ENCODE measurements at regions not wholly inside any gene's neighbourhood (a gene's known extent, or its start where the extent isn't known, plus 50 kb on each side); places are given as distances from the start of the nearest gene placed in this dataset.

DNA sequence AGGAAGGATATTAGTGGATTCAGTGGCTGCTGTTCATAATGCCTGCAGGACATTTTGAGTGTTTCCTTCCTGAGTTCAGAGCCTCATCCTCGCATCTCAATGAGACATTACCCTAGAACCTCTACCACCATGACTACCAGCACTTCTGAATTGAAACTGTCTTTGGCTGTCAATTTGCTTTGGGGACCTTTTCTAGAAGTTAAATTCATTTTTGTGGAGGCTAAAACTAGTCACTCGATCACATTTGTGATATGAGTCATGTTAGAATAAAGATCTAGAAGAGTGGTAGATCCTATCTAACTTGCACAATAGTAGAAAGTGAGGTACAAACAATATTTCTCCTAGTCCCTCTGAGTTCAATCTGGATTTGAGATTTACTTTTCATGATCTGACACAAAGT is 124.9 kb downstream of the KCNRG start:
- Mint-ChIP-seq H3K4me1 (ENCODE audit: unreplicated experiment) (peaks cover 18% of the 10 kb centered on the region), H3K27me3 (ENCODE audit: unreplicated experiment) (peaks cover 5% of the 10 kb centered on the region), H3K27ac (ENCODE audit: unreplicated experiment) (no peak overlapping the region), H3K36me3 (ENCODE audit: unreplicated experiment) (no peaks in the 10 kb centered on the region), H3K4me3 (ENCODE audit: unreplicated experiment) (no peak overlapping the region), H3K9me3 (ENCODE audit: unreplicated experiment) (no peaks in the 10 kb centered on the region)
- no peak for DNase-seq (ENCODE audit: extremely low spot score, unreplicated experiment)
- TF ChIP-seq, protein P1, sequence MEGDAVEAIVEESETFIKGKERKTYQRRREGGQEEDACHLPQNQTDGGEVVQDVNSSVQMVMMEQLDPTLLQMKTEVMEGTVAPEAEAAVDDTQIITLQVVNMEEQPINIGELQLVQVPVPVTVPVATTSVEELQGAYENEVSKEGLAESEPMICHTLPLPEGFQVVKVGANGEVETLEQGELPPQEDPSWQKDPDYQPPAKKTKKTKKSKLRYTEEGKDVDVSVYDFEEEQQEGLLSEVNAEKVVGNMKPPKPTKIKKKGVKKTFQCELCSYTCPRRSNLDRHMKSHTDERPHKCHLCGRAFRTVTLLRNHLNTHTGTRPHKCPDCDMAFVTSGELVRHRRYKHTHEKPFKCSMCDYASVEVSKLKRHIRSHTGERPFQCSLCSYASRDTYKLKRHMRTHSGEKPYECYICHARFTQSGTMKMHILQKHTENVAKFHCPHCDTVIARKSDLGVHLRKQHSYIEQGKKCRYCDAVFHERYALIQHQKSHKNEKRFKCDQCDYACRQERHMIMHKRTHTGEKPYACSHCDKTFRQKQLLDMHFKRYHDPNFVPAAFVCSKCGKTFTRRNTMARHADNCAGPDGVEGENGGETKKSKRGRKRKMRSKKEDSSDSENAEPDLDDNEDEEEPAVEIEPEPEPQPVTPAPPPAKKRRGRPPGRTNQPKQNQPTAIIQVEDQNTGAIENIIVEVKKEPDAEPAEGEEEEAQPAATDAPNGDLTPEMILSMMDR (IDR thresholded peaks at IDR 0.05) = no peak

DNA sequence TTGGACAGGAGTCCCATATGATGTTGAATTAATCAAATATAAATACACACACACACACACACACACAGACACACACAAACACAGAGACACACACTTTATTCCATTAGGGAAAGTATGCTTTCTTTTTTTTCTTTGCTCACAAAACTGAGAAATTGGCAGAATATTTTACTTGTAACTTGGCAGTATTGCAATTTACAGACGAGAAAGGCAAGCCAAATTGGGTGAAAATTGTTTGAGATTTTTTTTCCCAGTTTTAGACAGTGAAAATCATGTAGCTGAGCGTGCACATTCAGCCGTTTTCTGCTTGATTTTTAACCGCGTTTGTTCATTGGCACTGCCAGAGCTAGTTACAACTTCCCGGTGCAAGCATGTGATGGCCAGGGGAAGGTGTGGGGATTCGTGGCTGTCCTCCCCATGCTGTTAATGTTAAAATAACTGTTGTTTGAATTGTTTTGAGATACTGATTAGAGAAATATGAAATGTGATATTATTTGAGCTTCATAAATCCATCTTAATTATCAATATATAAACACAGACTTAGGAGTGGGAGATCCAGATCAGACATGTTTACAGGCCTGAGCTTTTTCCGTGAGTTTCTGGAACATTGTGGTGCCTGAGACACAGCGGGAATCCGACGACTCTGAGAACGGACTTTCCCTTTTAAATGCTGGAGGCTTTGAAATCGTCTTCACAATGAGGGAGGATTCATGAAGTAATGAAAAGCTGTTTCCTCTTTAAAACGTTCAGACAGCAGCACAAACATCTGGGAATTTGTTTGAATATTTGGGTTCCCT is 125.5 kb downstream of the KCNRG start:
- Mint-ChIP-seq H3K4me1 (ENCODE audit: unreplicated experiment) (peaks cover 18% of the 10 kb centered on the region), H3K4me3 (ENCODE audit: unreplicated experiment) (no peak overlapping the region), H3K27me3 (ENCODE audit: unreplicated experiment) (peaks cover 5% of the 10 kb centered on the region), H3K27ac (ENCODE audit: unreplicated experiment) (peak overlapping the region; percentile 69), H3K36me3 (ENCODE audit: unreplicated experiment) (no peaks in the 10 kb centered on the region), H3K9me3 (ENCODE audit: unreplicated experiment) (no peaks in the 10 kb centered on the region)
- TF ChIP-seq, protein P1 (IDR thresholded peaks at IDR 0.05) = no peak
- DNase-seq (ENCODE audit: extremely low spot score, unreplicated experiment) = no peak

DNA sequence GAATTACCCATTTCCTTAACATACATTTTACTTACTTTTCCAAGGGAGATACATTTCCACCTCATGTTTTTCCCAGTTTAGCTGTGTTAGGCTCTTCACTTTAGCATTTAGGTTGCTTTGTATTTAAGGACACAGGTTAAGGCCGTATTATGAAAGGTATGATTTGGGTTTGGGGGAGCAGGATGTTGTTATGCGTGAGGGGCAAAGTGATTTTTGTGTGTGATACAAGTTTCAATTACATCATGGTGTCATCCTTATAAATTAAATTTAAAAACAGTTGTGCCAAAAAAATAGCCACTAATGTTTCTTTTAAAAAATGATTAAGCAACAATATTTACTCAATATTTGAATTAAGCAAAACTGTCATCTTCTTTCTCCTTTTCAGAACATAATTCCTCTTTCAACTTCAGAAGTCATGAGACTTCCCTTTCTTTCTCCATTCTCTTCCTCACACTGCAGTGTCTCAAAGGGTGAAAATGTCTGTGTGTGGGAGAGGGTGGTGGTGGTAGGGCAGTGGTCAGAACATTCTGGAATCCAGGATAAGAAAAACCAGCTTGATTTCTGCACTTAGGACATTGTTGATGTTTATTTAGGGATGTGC is 126.2 kb downstream of the KCNRG start:
- TF ChIP-seq, protein P1 (IDR thresholded peaks at IDR 0.05) = no peak
- DNase-seq (ENCODE audit: extremely low spot score, unreplicated experiment) = no peak
- Mint-ChIP-seq H3K27ac (ENCODE audit: unreplicated experiment) (peak overlapping the region; percentile 69), H3K4me1 (ENCODE audit: unreplicated experiment) (peaks cover 19% of the 10 kb centered on the region), H3K9me3 (ENCODE audit: unreplicated experiment) (no peaks in the 10 kb centered on the region), H3K27me3 (ENCODE audit: unreplicated experiment) (peaks cover 5% of the 10 kb centered on the region), H3K36me3 (ENCODE audit: unreplicated experiment) (no peaks in the 10 kb centered on the region), H3K4me3 (ENCODE audit: unreplicated experiment) (no peak overlapping the region)

DNA sequence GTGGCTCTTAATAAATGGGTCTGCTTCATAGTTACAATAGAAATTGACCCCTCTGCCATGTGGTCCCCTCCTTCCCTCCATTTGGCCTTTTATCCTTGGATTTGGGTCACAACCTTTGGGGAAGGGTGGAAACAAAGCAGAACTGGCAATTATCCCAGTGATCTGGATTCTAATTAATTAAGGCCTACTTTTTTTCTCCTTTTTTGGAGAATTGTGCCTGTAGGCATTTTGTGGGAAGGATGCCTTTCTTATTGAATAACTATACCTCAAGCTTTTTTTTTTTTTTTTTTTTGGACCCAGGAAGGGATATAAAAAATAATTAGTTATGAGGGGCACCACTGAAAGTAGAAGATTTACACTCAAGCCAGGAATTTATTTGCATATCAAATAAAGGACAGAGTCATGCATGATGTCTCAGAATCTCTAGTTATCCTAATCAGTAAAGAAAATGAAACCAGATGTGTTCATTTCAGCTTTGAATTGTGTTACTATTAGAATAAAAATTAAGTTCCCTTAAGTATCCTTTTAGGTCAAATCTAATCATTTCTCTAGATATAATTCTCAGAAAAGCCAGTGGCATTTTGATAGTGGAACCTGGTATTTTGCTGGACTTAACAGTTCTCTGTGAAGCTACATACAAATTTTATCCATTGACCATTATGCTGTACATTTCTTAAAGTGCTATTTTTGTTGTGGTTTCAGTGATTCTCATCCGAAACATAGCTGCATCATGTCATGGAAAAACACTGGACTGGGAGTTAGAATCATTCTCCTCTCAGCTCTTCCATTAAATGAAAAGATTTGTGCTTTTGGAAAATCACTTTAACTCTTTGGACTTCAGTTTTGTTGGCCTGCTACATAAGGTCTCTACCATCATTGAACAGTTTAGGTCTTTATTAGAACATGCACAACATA is 129.3 kb downstream of the KCNRG start:
- TF ChIP-seq, protein P1 (IDR thresholded peaks at IDR 0.05) = no peak
- no peaks in the 10 kb centered on the region for H3K9me3 Mint-ChIP-seq (ENCODE audit: unreplicated experiment)
- no peak overlapping the region for H3K27ac Mint-ChIP-seq (ENCODE audit: unreplicated experiment)
- no peaks in the 10 kb centered on the region for H3K27me3 Mint-ChIP-seq (ENCODE audit: unreplicated experiment)
- H3K4me3 Mint-ChIP-seq (ENCODE audit: unreplicated experiment) = no peak overlapping the region
- H3K4me1 Mint-ChIP-seq (ENCODE audit: unreplicated experiment) = peaks cover 24% of the 10 kb centered on the region
- no peak for DNase-seq (ENCODE audit: extremely low spot score, unreplicated experiment)
- H3K36me3 Mint-ChIP-seq (ENCODE audit: unreplicated experiment) = no peaks in the 10 kb centered on the region
